WTC11 (cell line): ENCODE measurements at regions not wholly inside any gene's neighbourhood (a gene's known extent, or its start where the extent isn't known, plus 50 kb on each side); places are given as distances from the start of the nearest gene placed in this dataset.

ENCODE experiments used
- CTCF ChIP-seq: fragments of 200-600 bp; IDR thresholded peaks from 2 replicates; pipeline ENCODE4 v1.8.0; 2022; ENCODE audit warnings: antibody characterized with exemption
- E2F1 ChIP-seq: sonication (generic); formaldehyde crosslinking; IDR thresholded peaks from 2 replicates; pipeline ENCODE4 v1.8.0; 2022; ENCODE audit warnings: mild to moderate bottlenecking, missing genetic modification reagents
- E2F4 ChIP-seq: sonication (generic); formaldehyde crosslinking; IDR thresholded peaks from 2 replicates; pipeline ENCODE4 v1.8.1; 2022; ENCODE audit warnings: low read depth, mild to moderate bottlenecking, moderate library complexity, missing genetic modification reagents, borderline replicate concordance
- ELF4 ChIP-seq: sonication (generic); formaldehyde crosslinking; IDR thresholded peaks from 2 replicates; pipeline ENCODE4 v1.8.1; 2022; ENCODE audit warnings: low read depth, mild to moderate bottlenecking, moderate library complexity, missing genetic modification reagents
- IRF1 ChIP-seq: sonication (generic); formaldehyde crosslinking; IDR thresholded peaks from 2 replicates; pipeline ENCODE4 v1.8.0; 2023; ENCODE audit warnings: missing genetic modification reagents
- MAX ChIP-seq: sonication (generic); formaldehyde crosslinking; IDR thresholded peaks from 2 replicates; pipeline ENCODE4 v1.8.0; 2022; ENCODE audit warnings: mild to moderate bottlenecking, missing genetic modification reagents
- NR2C2 ChIP-seq: sonication (generic); formaldehyde crosslinking; IDR thresholded peaks from 2 replicates; pipeline ENCODE4 v1.8.0; 2022; ENCODE audit warnings: mild to moderate bottlenecking, missing genetic modification reagents
- RELA ChIP-seq: sonication (generic); formaldehyde crosslinking; IDR thresholded peaks from 2 replicates; pipeline ENCODE4 v1.8.1; 2022; ENCODE audit warnings: missing genetic modification reagents, mild to moderate bottlenecking, borderline replicate concordance
- SOX15 ChIP-seq: fragments of 250-450 bp; sonication (Bioruptor Pico); IDR thresholded peaks from 2 replicates; pipeline ENCODE4 v1.9.0; 2021; ENCODE audit warnings: mild to moderate bottlenecking
- TP53 ChIP-seq: sonication (generic); formaldehyde crosslinking; IDR thresholded peaks from 2 replicates; pipeline ENCODE4 v1.8.1; 2023; ENCODE audit warnings: mild to moderate bottlenecking, missing genetic modification reagents
- USF1 ChIP-seq: sonication (generic); formaldehyde crosslinking; IDR thresholded peaks from 2 replicates; pipeline ENCODE4 v1.8.0; 2022; ENCODE audit warnings: mild to moderate bottlenecking, missing genetic modification reagents
- ZNF263 ChIP-seq: sonication (generic); formaldehyde crosslinking; IDR thresholded peaks from 2 replicates; pipeline ENCODE4 v1.8.1; 2022; ENCODE audit warnings: low read depth, mild to moderate bottlenecking, moderate library complexity, missing genetic modification reagents
- ZNF416 ChIP-seq: fragments of 250-450 bp; sonication (Bioruptor Pico); IDR thresholded peaks from 2 replicates; pipeline ENCODE4 v1.9.0; 2021; ENCODE audit warnings: mild to moderate bottlenecking, inconsistent platforms
- ZNF512 ChIP-seq: sonication (generic); formaldehyde crosslinking; IDR thresholded peaks from 2 replicates; pipeline ENCODE4 v1.8.1; 2022; ENCODE audit warnings: missing genetic modification reagents, borderline replicate concordance

GRCh38 chr7:33742521-33742920 is 162.8 kb upstream of the BMPER start:
- TF ChIP-seq ZNF512 (CRISPR knock-in tag), result no peak
- TF ChIP-seq SOX15 (CRISPR knock-in tag), result no peak
- no peak for TF ChIP-seq CTCF
- TF ChIP-seq ELF4 (CRISPR knock-in tag), result no peak
- no peak for TF ChIP-seq USF1
- no peak for TF ChIP-seq MAX (CRISPR knock-in tag)
- TF ChIP-seq TP53 (CRISPR knock-in tag), result no peak
- TF ChIP-seq E2F4 (CRISPR knock-in tag), result no peak
- TF ChIP-seq ZNF416 (CRISPR knock-in tag), result no peak
- TF ChIP-seq NR2C2 (CRISPR knock-in tag), result no peak
- TF ChIP-seq RELA, result no peak
- TF ChIP-seq IRF1 (CRISPR knock-in tag), result no peak
- no peak for TF ChIP-seq E2F1 (CRISPR knock-in tag)
- no peak for TF ChIP-seq ZNF263 (CRISPR knock-in tag)
